Colonic mucosa (tissue), 4 donors: ENCODE measurements at regions not wholly inside any gene's neighbourhood (a gene's known extent, or its start where the extent isn't known, plus 50 kb on each side); places are given as distances from the start of the nearest gene placed in this dataset.

Experiments
- DNase-seq: peaks from one replicate; pipeline ENCODE4 v3.0.0-alpha.2; 2020
- H3K27ac ChIP-seq: fragments of 200-600 bp; one replicate; pipeline ENCODE4 v1.8.0; 2021
- H3K27me3 ChIP-seq: fragments of 200-600 bp; one replicate; pipeline ENCODE4 v1.8.0; 2021
- H3K36me3 ChIP-seq: fragments of 200-600 bp; one replicate; pipeline ENCODE4 v1.8.0; 2021
- H3K4me1 ChIP-seq: fragments of 200-600 bp; one replicate; pipeline ENCODE4 v1.8.0; 2021; ENCODE audit warnings: mild to moderate bottlenecking
- H3K4me3 ChIP-seq: fragments of 200-600 bp; one replicate; pipeline ENCODE4 v1.8.0; 2021
- H3K9ac ChIP-seq, 2 donors: one replicate each; pipeline ENCODE4 v1.7.0; 2013; ENCODE audit warnings: control low read depth in 2 of 2, low read depth in 2 of 2, low read length in 2 of 2
- H3K9me3 ChIP-seq: fragments of 200-600 bp; one replicate; pipeline ENCODE4 v1.8.0; 2021
- CTCF ChIP-seq: fragments of 200-600 bp; IDR thresholded peaks from one replicate; pipeline ENCODE4 v1.8.0; 2022; ENCODE audit warnings: antibody characterized with exemption, mild to moderate bottlenecking
- intact Hi-C: fragments of 100-400 bp; cut with DNase I; formaldehyde crosslinking; loops from one replicate; pipeline ENCODE4 v1.14.1; 2022
- donor health status: healthy.
- donor health status: DM: no; HTN: no; CAD: no.
- donor health status: DM: no; HTN: no; CAD: no.

GRCh38 chr1:38097284-38097898 is 50.8 kb upstream of the POU3F1 start:
- intact Hi-C loops = no loop called here
- Histone ChIP-seq H3K4me1 (no peaks in the 10 kb centered on the region), H3K9ac (no peak overlapping the region), H3K9me3 (no peaks in the 10 kb centered on the region), H3K27me3 (no peaks in the 10 kb centered on the region), H3K36me3 (no peaks in the 10 kb centered on the region), H3K4me3 (no peak overlapping the region), H3K27ac (no peak overlapping the region)
- TF ChIP-seq CTCF = no peak
- DNase-seq = no peak
